H1 (cell line): ENCODE measurements at regions not wholly inside any gene's neighbourhood (a gene's known extent, or its start where the extent isn't known, plus 50 kb on each side); places are given as distances from the start of the nearest gene placed in this dataset.

ENCODE experiments used
- CTCF ChIA-PET: fragments of 300-600 bp; sonication (Branson Sonifier 250); formaldehyde crosslinking; loops from one replicate; lab custom pipeline; 2021; ENCODE audit not compliant: partially characterized antibody; lab: Charles Lee
- POLR2A ChIA-PET: fragments of 300-600 bp; sonication (Branson Sonifier 250); formaldehyde crosslinking; loops from one replicate; lab custom pipeline; 2021; ENCODE audit warnings: inconsistent platforms; ENCODE audit not compliant: partially characterized antibody; lab: Charles Lee
- DNase-seq, 2 experiments: peaks; one replicate each; pipeline versions ENCODE4 v3.0.0 to v3.0.0-alpha.2; 2010 to 2022; ENCODE audit warnings: low spot score in 2 of 2, low read depth in 1 of 2, mixed read lengths in 1 of 2
- FAIRE-seq: peaks from 2 replicates; lab custom pipeline; 2011; peaks lifted over from hg19 to GRCh38; lab: Jason Lieb, UNC
- H2AFZ ChIP-seq: 2 replicates; pipeline ENCODE4 v1.8.1; 2012; ENCODE audit warnings: low read length, inconsistent platforms
- H2AK5ac ChIP-seq: 2 replicates; pipeline ENCODE4 v1.6.1; 2013; ENCODE audit warnings: low read depth, low read length
- H2BK120ac ChIP-seq: replicated peaks from 2 replicates; pipeline ENCODE3; 2013; ENCODE audit warnings: low read depth, low read length, inconsistent platforms
- H2BK12ac ChIP-seq: 2 replicates; pipeline ENCODE4 v1.6.1; 2013; ENCODE audit warnings: low read depth, low read length
- H2BK15ac ChIP-seq: 2 replicates; pipeline ENCODE4 v1.6.1; 2013; ENCODE audit warnings: low read length
- H2BK20ac ChIP-seq: 2 replicates; pipeline ENCODE4 v1.6.1; 2013; ENCODE audit warnings: low read length
- H2BK5ac ChIP-seq: 2 replicates; pipeline ENCODE4 v1.6.1; 2013; ENCODE audit warnings: low read depth, low read length
- H3K14ac ChIP-seq: 2 replicates; pipeline ENCODE4 v1.6.1; 2013; ENCODE audit warnings: inconsistent platforms; ENCODE audit not compliant: insufficient read length
- H3K18ac ChIP-seq: 2 replicates; pipeline ENCODE4 v1.6.1; 2013; ENCODE audit warnings: low read length; ENCODE audit errors: extremely low read depth
- H3K23ac ChIP-seq: 2 replicates; pipeline ENCODE4 v1.6.1; 2013; ENCODE audit warnings: inconsistent platforms; ENCODE audit not compliant: insufficient read length
- H3K23me2 ChIP-seq: 2 replicates; pipeline ENCODE4 v1.6.1; 2013; ENCODE audit warnings: low read depth, low read length
- H3K27ac ChIP-seq: 2 replicates; pipeline ENCODE4 v1.6.1; 2011; ENCODE audit warnings: low read depth, low read length, inconsistent platforms
- H3K27me3 ChIP-seq, 4 experiments: replicated peaks in 1 of 4; 1 replicate in 1 of 4; 2 replicates in 3 of 4; pipeline versions ENCODE4 v1.6.1 to v1.8.1; 2011 to 2013; ENCODE audit warnings: low read length in 3 of 4, mild to moderate bottlenecking in 3 of 4, inconsistent platforms in 2 of 4, mixed read lengths in 2 of 4, moderate library complexity in 1 of 4; ENCODE audit not compliant: control insufficient read depth in 3 of 4, insufficient read depth in 3 of 4; ENCODE audit errors: extremely low read depth in 1 of 4
- H3K36me3 ChIP-seq, 4 experiments: 2 replicates each; pipeline versions ENCODE4 v1.6.1 to v1.8.1; 2011 to 2013; ENCODE audit warnings: mild to moderate bottlenecking in 4 of 4, low read length in 3 of 4, moderate library complexity in 2 of 4, control low read depth in 1 of 4, inconsistent platforms in 1 of 4; ENCODE audit not compliant: insufficient read depth in 4 of 4, control insufficient read depth in 2 of 4
- H3K4ac ChIP-seq: replicated peaks from 2 replicates; pipeline ENCODE3; 2013; ENCODE audit warnings: low read length, low read depth, mixed read lengths, inconsistent platforms; ENCODE audit not compliant: insufficient read length
- H3K4me1 ChIP-seq, 4 experiments: replicated peaks in 1 of 4; 1 replicate in 1 of 4; 2 replicates in 3 of 4; pipeline versions ENCODE4 v1.6.1 to v1.8.1; 2011 to 2013; ENCODE audit warnings: low read length in 3 of 4, inconsistent platforms in 2 of 4, mixed read lengths in 1 of 4; ENCODE audit not compliant: insufficient read depth in 4 of 4, control insufficient read depth in 3 of 4
- H3K4me2 ChIP-seq, 2 experiments: 2 replicates each; pipeline versions ENCODE4 v1.6.1 to v1.8.1; 2011 to 2013; ENCODE audit warnings: low read depth in 2 of 2, low read length in 2 of 2, control low read depth in 1 of 2, inconsistent platforms in 1 of 2, mild to moderate bottlenecking in 1 of 2; ENCODE audit not compliant: insufficient read depth in 1 of 2
- H3K4me3 ChIP-seq, 4 experiments: fragments of 200-600, 300-600 bp in 1 of 4; sonication (generic), shearing (Covaris generic), sonication (Bioruptor Twin) in 1 of 4; 2 replicates each; pipeline versions ENCODE4 v1.5.1 to v1.8.1; 2011 to 2016; ENCODE audit warnings: low read length in 4 of 4, low read depth in 3 of 4, control low read depth in 2 of 4, inconsistent platforms in 2 of 4, mild to moderate bottlenecking in 2 of 4, mixed read lengths in 1 of 4, moderate library complexity in 1 of 4; ENCODE audit not compliant: insufficient read depth in 2 of 4; ENCODE audit errors: extremely low read depth in 1 of 4
- H3K56ac ChIP-seq: replicated peaks from 2 replicates; pipeline ENCODE3; 2013; ENCODE audit warnings: low read depth, mild to moderate bottlenecking, mixed read lengths, low read length, inconsistent platforms; ENCODE audit not compliant: insufficient read length
- H3K79me1 ChIP-seq: 2 replicates; pipeline ENCODE4 v1.6.1; 2013; ENCODE audit warnings: low read depth, low read length, control low read depth
- H3K79me2 ChIP-seq, 2 experiments: 2 replicates each; pipeline versions ENCODE4 v1.6.1 to v1.8.1; 2012 to 2013; ENCODE audit warnings: low read length in 2 of 2, mild to moderate bottlenecking in 2 of 2, inconsistent platforms in 1 of 2; ENCODE audit not compliant: insufficient read depth in 2 of 2, control insufficient read depth in 1 of 2
- H3K9ac ChIP-seq, 4 experiments: replicated peaks in 1 of 4; 1 replicate in 1 of 4; 2 replicates in 3 of 4; pipeline versions ENCODE4 v1.6.1 to v1.8.1; 2011 to 2013; ENCODE audit warnings: low read depth in 3 of 4, low read length in 3 of 4, control low read depth in 2 of 4, mild to moderate bottlenecking in 2 of 4, moderate library complexity in 2 of 4, inconsistent platforms in 1 of 4; ENCODE audit errors: extremely low read depth in 1 of 4
- H3K9me3 ChIP-seq, 2 experiments: 2 replicates each; pipeline versions ENCODE4 v1.6.1 to v1.8.1; 2012 to 2013; ENCODE audit warnings: mild to moderate bottlenecking in 2 of 2, moderate library complexity in 2 of 2, control low read depth in 1 of 2, inconsistent platforms in 1 of 2, low read depth in 1 of 2, low read length in 1 of 2, mixed read lengths in 1 of 2; ENCODE audit not compliant: insufficient read depth in 2 of 2
- H4K20me1 ChIP-seq, 2 experiments: replicated peaks in 1 of 2; 2 replicates each; pipeline versions ENCODE3 to v1.8.1; 2011 to 2013; ENCODE audit warnings: inconsistent platforms in 2 of 2, low read length in 2 of 2, mild to moderate bottlenecking in 1 of 2; ENCODE audit not compliant: insufficient read depth in 2 of 2, control insufficient read depth in 1 of 2
- H4K5ac ChIP-seq: 2 replicates; pipeline ENCODE4 v1.6.1; 2013; ENCODE audit warnings: low read length, low read depth, mixed read lengths, inconsistent platforms; ENCODE audit not compliant: insufficient read length
- H4K8ac ChIP-seq: 2 replicates; pipeline ENCODE4 v1.8.0; 2013; ENCODE audit warnings: mild to moderate bottlenecking, moderate library complexity, low read length, inconsistent platforms; ENCODE audit not compliant: insufficient read depth; ENCODE audit errors: extremely low read depth
- H4K91ac ChIP-seq: replicated peaks from 2 replicates; pipeline ENCODE3; 2013; ENCODE audit warnings: low read length, mixed read lengths, inconsistent platforms; ENCODE audit not compliant: insufficient read length
- CBX5 ChIP-seq: fragments of 300-800, 300-1000 bp; sonication (generic); IDR thresholded peaks from 2 replicates; pipeline ENCODE4 v1.7.1; 2016; ENCODE audit warnings: antibody characterized with exemption, low read length, low read depth
- CREB1 ChIP-seq: IDR thresholded peaks from 2 replicates; pipeline ENCODE4 v1.6.1; 2012; ENCODE audit warnings: inconsistent platforms
- CTCF ChIP-seq, 3 experiments: IDR thresholded peaks; 1 replicate in 2 of 3; 2 replicates in 1 of 3; pipeline versions ENCODE4 v1.5.1 to v1.6.1; 2011; ENCODE audit warnings: low read length in 3 of 3, mild to moderate bottlenecking in 3 of 3, inconsistent platforms in 2 of 3, low read depth in 1 of 3, moderate library complexity in 1 of 3; ENCODE audit not compliant: insufficient read depth in 1 of 3; ENCODE audit errors: control extremely low read depth in 1 of 3
- KDM4A ChIP-seq: IDR thresholded peaks from one replicate; pipeline ENCODE4 v1.7.1; 2012; ENCODE audit warnings: low read depth, mild to moderate bottlenecking, moderate library complexity, low read length, inconsistent platforms; ENCODE audit not compliant: severe bottlenecking
- MAFK ChIP-seq: IDR thresholded peaks from 2 replicates; pipeline ENCODE4 v1.6.1; 2012; ENCODE audit warnings: low read depth, mild to moderate bottlenecking, improper control_type of control experiment, low read length
- POU5F1 ChIP-seq: IDR thresholded peaks from 2 replicates; pipeline ENCODE4 v1.6.1; 2011; ENCODE audit warnings: low read depth, mild to moderate bottlenecking, low read length, moderate library complexity
- SIX5 ChIP-seq: IDR thresholded peaks from 2 replicates; pipeline ENCODE4 v1.6.1; 2011; ENCODE audit warnings: mild to moderate bottlenecking, low read depth, low read length
- SRF ChIP-seq: IDR thresholded peaks from 2 replicates; pipeline ENCODE4 v1.6.1; 2011; ENCODE audit warnings: mild to moderate bottlenecking, low read depth, low read length, moderate library complexity
- SUZ12 ChIP-seq: fragments of 200-600 bp; sonication (generic); IDR thresholded peaks from 2 replicates; pipeline ENCODE4 v1.6.1; 2012; ENCODE audit warnings: mild to moderate bottlenecking, inconsistent platforms, low read length, moderate library complexity, mixed read lengths
- TCF12 ChIP-seq: IDR thresholded peaks from 2 replicates; pipeline ENCODE4 v1.6.1; 2011; ENCODE audit warnings: low read depth, mild to moderate bottlenecking, low read length
- WGBS, 2 experiments: shearing (Covaris generic) in 1 of 2; methylation state at CpG; one replicate each; pipeline versions ENCODE4 v1.1.6 to v1.1.7; 2013 to 2015; ENCODE audit warnings: low lambda C conversion rate in 2 of 2, mixed read lengths in 2 of 2, inconsistent platforms in 1 of 2, low coverage in 1 of 2, missing lambda C conversion rate in 1 of 2; ENCODE audit not compliant: insufficient replicate concordance in 2 of 2, insufficient coverage in 1 of 2, insufficient read length in 1 of 2; ENCODE audit errors: extremely low coverage in 1 of 2, missing lambda C conversion rate in 1 of 2; 5-methylcytosine and 5-hydroxymethylcytosine counted together

- H3K9me3 ChIP-seq, result no peaks in the 10 kb centered on the region
- no peaks in the 10 kb centered on the region for H4K20me1 ChIP-seq
- no peak overlapping the region for H3K27ac ChIP-seq
- H2BK12ac ChIP-seq, result peak overlapping the region; percentile 69; the same call in 1 of the 2 replicates
- peaks cover 11 to 39% (median 15%) of the 10 kb centered on the region in 4 experiments for H3K4me1 ChIP-seq
- H3K4me2 ChIP-seq, result no peak overlapping the region
- FAIRE-seq, result no peak
- H2AFZ ChIP-seq, result no peak overlapping the region
- H3K56ac ChIP-seq, result no peak overlapping the region
- peak overlapping the region; percentile 88 for H2BK20ac ChIP-seq
- CTCF ChIA-PET, result interaction anchor here (0.6 to 11.4 kb wide), 6 partner anchors 9 to 350 kb away, joined by 3 to 156 read pairs (median 4); no protein-coding TSS in a partner anchor
- H3K4me3 ChIP-seq, result no peak overlapping the region
- H4K8ac ChIP-seq, result no peak overlapping the region
- peak overlapping the region; percentile 69; the same call in 1 of the 2 replicates for H2BK5ac ChIP-seq
- H3K4ac ChIP-seq, result no peak overlapping the region
- peak overlapping the region; percentile 6 for H4K91ac ChIP-seq
- no peak overlapping the region for H2BK120ac ChIP-seq
- no peak overlapping the region for H3K9ac ChIP-seq
- POLR2A ChIA-PET, result interaction anchor here (0.9 to 1.0 kb wide), 2 partner anchors 10 to 27 kb away, joined by 3 to 4 read pairs; no protein-coding TSS in a partner anchor
- TF ChIP-seq POU5F1 (no peak), CTCF (IDR thresholded peaks at IDR 0.05; ENCODE audit: control extremely low read depth in 1 of 3, insufficient read depth in 1 of 3, low read depth in 1 of 3, low read length in 3 of 3) (no peak), MAFK (no peak), CREB1 (no peak), KDM4A (no peak), SUZ12 (no peak), TCF12 (no peak), SIX5 (no peak), SRF (no peak), CBX5 (no peak)
- no peak overlapping the region for H2AK5ac ChIP-seq
- H3K36me3 ChIP-seq, result no peaks in the 10 kb centered on the region
- no peaks in the 10 kb centered on the region for H3K23me2 ChIP-seq
- 67% methylated on average over 1 of the region's 1 CpG; no CpG with 5 or more reads in 1 of the 2 experiments for WGBS, 2 experiments
- no peak overlapping the region for H3K14ac ChIP-seq
- H3K79me2 ChIP-seq, result no peaks in the 10 kb centered on the region
- H3K27me3 ChIP-seq, result no peaks in the 10 kb centered on the region
- no peak for DNase-seq
- H3K79me1 ChIP-seq, result no peaks in the 10 kb centered on the region
- no peak overlapping the region for H3K18ac ChIP-seq
- H4K5ac ChIP-seq, result no peak overlapping the region
- no peak overlapping the region for H3K23ac ChIP-seq
- H2BK15ac ChIP-seq, result 0 out of 2 replicates have a peak overlapping the region, but pooled peaks have one; percentile 77
Observed at GRCh38 chr15:77537006-77537405, 95.7 kb downstream of the LINGO1 start.
